ENCODE measurements at regions not wholly inside any gene's neighbourhood (a gene's known extent, or its start where the extent isn't known, plus 50 kb on each side); places are given as distances from the start of the nearest gene placed in this dataset.
"Not testable (repeated sequence)": the region's sequence is repeated elsewhere in the genome, so short reads cannot be mapped to it uniquely, and the experiment has no call there.

- Histone ChIP-seq H3K4me1 (ENCODE audit: control insufficient read depth, extremely low read depth, insufficient read depth, low read length) (no peaks in the 10 kb centered on the region), H3K27ac (ENCODE audit: insufficient read depth, low read depth, low read length) (no peak overlapping the region), H3K9ac (replicated peaks; ENCODE audit: extremely low read depth, insufficient read depth, low read length) (no peak overlapping the region), H3K9me1 (replicated peaks; ENCODE audit: control insufficient read depth, extremely low read depth, insufficient read depth, low read length) (no peaks in the 10 kb centered on the region), H3K27me3 (ENCODE audit: control insufficient read depth in 2 of 2, insufficient read depth in 2 of 2, low read length in 2 of 2) (no peaks in the 10 kb centered on the region), H4K20me1 (replicated peaks; ENCODE audit: control insufficient read depth, extremely low read depth, insufficient read depth, low read length) (no peaks in the 10 kb centered on the region), H3K79me2 (ENCODE audit: control insufficient read depth, insufficient read depth, low read length) (no peaks in the 10 kb centered on the region), H3K4me2 (ENCODE audit: insufficient read depth, low read length) (no peak overlapping the region), H3K36me3 (ENCODE audit: control insufficient read depth in 2 of 2, extremely low read depth in 1 of 2, insufficient read depth in 2 of 2, low read length in 2 of 2) (no peaks in the 10 kb centered on the region), H2AFZ (ENCODE audit: low read depth, low read length) (no peak overlapping the region), H3K4me3 (replicated peaks in 1 of 3; ENCODE audit: insufficient read depth in 1 of 3, low read depth in 1 of 3, low read length in 3 of 3) (no peak overlapping the region), H3K9me3 (replicated peaks; ENCODE audit: control insufficient read depth, insufficient read depth, low read length) (no peaks in the 10 kb centered on the region)
- no peak for DNase-seq (ENCODE audit: low read depth, low spot score)
- dilution Hi-C loops (cut with MboI; ENCODE audit: extremely low pct_ligation_motif_present, low sequenced_read_pairs) (no loop called here), intact Hi-C loops (cut with micrococcal nuclease) (no loop called here)
- FAIRE-seq: no peak
- ChIA-PET POLR2A (no interaction called here), CTCF (no interaction called here)
- BruUV-seq (replicated peaks): no TSS peak
- no peak for TF ChIP-seq FOS (IDR thresholded peaks at IDR 0.05; ENCODE audit: borderline replicate concordance, insufficient read depth, low read length)
- no peak for TF ChIP-seq JUN (IDR thresholded peaks at IDR 0.05; ENCODE audit: borderline replicate concordance, insufficient read depth, insufficient read length, low read depth)
- TF ChIP-seq CTCF (IDR thresholded peaks at IDR 0.05; ENCODE audit: extremely low read depth in 1 of 2, insufficient read depth in 1 of 2, low read depth in 1 of 2, low read length in 2 of 2): no peak
- no peak for TF ChIP-seq MAX (IDR thresholded peaks at IDR 0.05; ENCODE audit: insufficient read depth, insufficient read length)
- no peak for TF ChIP-seq POLR2AphosphoS5 (IDR thresholded peaks at IDR 0.05; ENCODE audit: insufficient read depth, low read depth, low read length)
- no peak for TF ChIP-seq POLR2A (IDR thresholded peaks at IDR 0.05; ENCODE audit: low read depth, low read length)
- TF ChIP-seq GATA2 (IDR thresholded peaks at IDR 0.05; ENCODE audit: insufficient read depth, insufficient read length, low read depth, low read length): no peak
Observed at GRCh38 chr18:42517896-42518295, 562.9 kb downstream of the PIK3C3 start.

- BruUV-seq (replicated peaks): not testable (repeated sequence)
Observed at GRCh38 chr18:42518331-42518730, 563.3 kb downstream of the PIK3C3 start.

More at GRCh38 chr18:42518331-42518730, 563.3 kb downstream of the PIK3C3 start:
- H2AFZ ChIP-seq (ENCODE audit: low read depth, low read length); H3K9me3 ChIP-seq (replicated peaks; ENCODE audit: control insufficient read depth, insufficient read depth, low read length); H3K4me1 ChIP-seq (ENCODE audit: control insufficient read depth, extremely low read depth, insufficient read depth, low read length); H3K9me1 ChIP-seq (replicated peaks; ENCODE audit: control insufficient read depth, extremely low read depth, insufficient read depth, low read length); H3K36me3 ChIP-seq (ENCODE audit: control insufficient read depth in 2 of 2, extremely low read depth in 1 of 2, insufficient read depth in 2 of 2, low read length in 2 of 2); H4K20me1 ChIP-seq (replicated peaks; ENCODE audit: control insufficient read depth, extremely low read depth, insufficient read depth, low read length); H3K27me3 ChIP-seq (ENCODE audit: control insufficient read depth in 2 of 2, insufficient read depth in 2 of 2, low read length in 2 of 2); H3K4me2 ChIP-seq (ENCODE audit: insufficient read depth, low read length); H3K79me2 ChIP-seq (ENCODE audit: control insufficient read depth, insufficient read depth, low read length); H3K4me3 ChIP-seq (replicated peaks in 1 of 3; ENCODE audit: insufficient read depth in 1 of 3, low read depth in 1 of 3, low read length in 3 of 3); FAIRE-seq; H3K27ac ChIP-seq (ENCODE audit: insufficient read depth, low read depth, low read length); dilution Hi-C loops (cut with MboI; ENCODE audit: extremely low pct_ligation_motif_present, low sequenced_read_pairs); DNase-seq (ENCODE audit: low read depth, low spot score); CTCF ChIA-PET; H3K9ac ChIP-seq (replicated peaks; ENCODE audit: extremely low read depth, insufficient read depth, low read length); intact Hi-C loops (cut with micrococcal nuclease); POLR2A ChIA-PET: not testable (repeated sequence)

All from endothelial cell of umbilical vein (primary cell).